Caco-2 (cell line): ENCODE measurements at regions not wholly inside any gene's neighbourhood (a gene's known extent, or its start where the extent isn't known, plus 50 kb on each side); places are given as distances from the start of the nearest gene placed in this dataset.
A peak's percentile ranks its signal among the peaks of the same experiment; 100 is the strongest.

Experiments used
- BruUV-seq: library from RNA; stranded (reverse); fragments of 400-500 nt; replicated peaks from 2 replicates; lab custom pipeline; 2021; lab: Mats Ljungman, UMichigan
- CTCF ChIA-PET: fragments of 300-600 bp; sonication (Branson Sonifier 250); formaldehyde crosslinking; loops from one replicate; lab custom pipeline; 2022; ENCODE audit warnings: antibody characterized with exemption; lab: Charles Lee
- POLR2A ChIA-PET: fragments of 300-600 bp; sonication (Branson Sonifier 250); formaldehyde crosslinking; loops from one replicate; lab custom pipeline; 2022; ENCODE audit warnings: antibody characterized with exemption; lab: Charles Lee
- DNase-seq, 2 experiments: peaks; one replicate each; pipeline versions ENCODE4 v3.0.0 to v3.0.0-alpha.2; 2020 to 2022
- H3K27me3 ChIP-seq: replicated peaks from 2 replicates; pipeline ENCODE4 v1.6.0; 2011; ENCODE audit warnings: low read length; ENCODE audit not compliant: control insufficient read depth, insufficient read depth
- H3K36me3 ChIP-seq: 2 replicates; pipeline ENCODE4 v1.5.1; 2011; ENCODE audit warnings: low read length; ENCODE audit not compliant: control insufficient read depth, insufficient read depth
- H3K4me1 ChIP-seq: fragments of 250-450 bp; sonication (Bioruptor Pico); 2 replicates; pipeline ENCODE4 v1.5.1; 2020; ENCODE audit warnings: mild to moderate bottlenecking
- H3K4me3 ChIP-seq: 2 replicates; pipeline ENCODE4 v1.5.1; 2011; ENCODE audit warnings: low read depth, mild to moderate bottlenecking, control low read depth, low read length
- H3K9me3 ChIP-seq: fragments of 250-450 bp; sonication (Bioruptor Pico); 2 replicates; pipeline ENCODE4 v1.5.1; 2020; ENCODE audit warnings: mild to moderate bottlenecking, moderate library complexity
- H3K27ac Mint-ChIP-seq: one replicate; pipeline ENCODE4 v1.8.0; 2022; ENCODE audit warnings: mixed read lengths; ENCODE audit not compliant: unreplicated experiment
- H3K27me3 Mint-ChIP-seq: one replicate; pipeline ENCODE4 v1.8.0; 2022; ENCODE audit warnings: mixed read lengths; ENCODE audit not compliant: insufficient read depth, unreplicated experiment
- H3K36me3 Mint-ChIP-seq: one replicate; pipeline ENCODE4 v1.8.0; 2022; ENCODE audit warnings: mild to moderate bottlenecking, mixed read lengths; ENCODE audit not compliant: insufficient read depth, unreplicated experiment
- H3K4me1 Mint-ChIP-seq: one replicate; pipeline ENCODE4 v1.8.0; 2022; ENCODE audit warnings: low read depth, mixed read lengths; ENCODE audit not compliant: unreplicated experiment
- H3K4me3 Mint-ChIP-seq: one replicate; pipeline ENCODE4 v1.8.0; 2022; ENCODE audit warnings: mild to moderate bottlenecking, moderate library complexity, mixed read lengths; ENCODE audit not compliant: unreplicated experiment
- H3K9me3 Mint-ChIP-seq: one replicate; pipeline ENCODE4 v1.8.0; 2022; ENCODE audit warnings: mixed read lengths; ENCODE audit not compliant: unreplicated experiment
- intact Hi-C: fragments of 100-400 bp; cut with micrococcal nuclease; formaldehyde crosslinking; loops from one replicate; pipeline ENCODE4 v1.10.0; 2022; ENCODE audit not compliant: unreplicated experiment
- TF ChIP-seq, protein P1 (sequence below), 2 experiments: fragments of 200-600 bp in 1 of 2; IDR thresholded peaks; 1 replicate in 1 of 2; 2 replicates in 1 of 2; pipeline versions ENCODE4 v1.5.1 to v1.8.0; 2011 to 2022; ENCODE audit warnings: antibody characterized with exemption in 1 of 2, control low read depth in 1 of 2, inconsistent platforms in 1 of 2, low read depth in 1 of 2, low read length in 1 of 2, mild to moderate bottlenecking in 1 of 2, moderate library complexity in 1 of 2; ENCODE audit not compliant: insufficient read depth in 1 of 2, severe bottlenecking in 1 of 2, unreplicated experiment in 1 of 2

GRCh38 chr2:60157283-60157682 lies 396.2 kb downstream of the BCL11A start:
- no peaks in the 10 kb centered on the region for H3K9me3 Mint-ChIP-seq
- intact Hi-C loops: no loop called here
- BruUV-seq: no TSS peak
- no peak overlapping the region for H3K4me3 Mint-ChIP-seq
- no peaks in the 10 kb centered on the region for H3K27me3 ChIP-seq
- CTCF ChIA-PET: no interaction called here
- POLR2A ChIA-PET: no interaction called here
- peaks cover 3% of the 10 kb centered on the region for H3K27me3 Mint-ChIP-seq
- peaks cover 5% of the 10 kb centered on the region for H3K9me3 ChIP-seq
- H3K4me1 Mint-ChIP-seq: no peaks in the 10 kb centered on the region
- DNase-seq: no peak
- no peak overlapping the region for H3K27ac Mint-ChIP-seq
- no peaks in the 10 kb centered on the region for H3K36me3 ChIP-seq
- H3K4me1 ChIP-seq: no peaks in the 10 kb centered on the region
- TF ChIP-seq, protein P1, sequence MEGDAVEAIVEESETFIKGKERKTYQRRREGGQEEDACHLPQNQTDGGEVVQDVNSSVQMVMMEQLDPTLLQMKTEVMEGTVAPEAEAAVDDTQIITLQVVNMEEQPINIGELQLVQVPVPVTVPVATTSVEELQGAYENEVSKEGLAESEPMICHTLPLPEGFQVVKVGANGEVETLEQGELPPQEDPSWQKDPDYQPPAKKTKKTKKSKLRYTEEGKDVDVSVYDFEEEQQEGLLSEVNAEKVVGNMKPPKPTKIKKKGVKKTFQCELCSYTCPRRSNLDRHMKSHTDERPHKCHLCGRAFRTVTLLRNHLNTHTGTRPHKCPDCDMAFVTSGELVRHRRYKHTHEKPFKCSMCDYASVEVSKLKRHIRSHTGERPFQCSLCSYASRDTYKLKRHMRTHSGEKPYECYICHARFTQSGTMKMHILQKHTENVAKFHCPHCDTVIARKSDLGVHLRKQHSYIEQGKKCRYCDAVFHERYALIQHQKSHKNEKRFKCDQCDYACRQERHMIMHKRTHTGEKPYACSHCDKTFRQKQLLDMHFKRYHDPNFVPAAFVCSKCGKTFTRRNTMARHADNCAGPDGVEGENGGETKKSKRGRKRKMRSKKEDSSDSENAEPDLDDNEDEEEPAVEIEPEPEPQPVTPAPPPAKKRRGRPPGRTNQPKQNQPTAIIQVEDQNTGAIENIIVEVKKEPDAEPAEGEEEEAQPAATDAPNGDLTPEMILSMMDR (IDR thresholded peaks at IDR 0.05; ENCODE audit: insufficient read depth in 1 of 2, low read depth in 1 of 2, low read length in 1 of 2, severe bottlenecking in 1 of 2, unreplicated experiment in 1 of 2): no peak
- no peaks in the 10 kb centered on the region for H3K36me3 Mint-ChIP-seq
- H3K4me3 ChIP-seq: no peak overlapping the region

DNA sequence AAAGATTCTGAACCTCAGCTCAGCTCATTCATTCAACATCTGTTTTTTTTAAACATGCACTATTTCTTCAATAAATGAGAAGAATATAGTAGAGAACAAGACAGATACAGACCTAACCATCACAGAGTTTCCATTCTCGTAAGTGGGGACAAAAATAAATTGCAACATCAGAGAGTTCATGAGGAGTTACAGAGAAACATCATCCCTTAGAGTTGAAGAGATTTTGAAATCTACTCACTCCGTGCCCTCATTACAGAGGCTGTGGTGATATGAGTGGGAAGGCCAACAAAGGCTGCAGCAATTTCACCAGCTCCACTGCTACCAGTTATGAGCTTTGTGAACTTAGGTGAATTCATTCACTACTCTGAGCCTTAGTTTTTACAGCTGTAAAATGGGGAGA lies 399.3 kb downstream of the BCL11A start:
- no peak for DNase-seq
- no peaks in the 10 kb centered on the region for H3K36me3 Mint-ChIP-seq
- Histone ChIP-seq H3K36me3 (no peaks in the 10 kb centered on the region), H3K4me1 (no peaks in the 10 kb centered on the region), H3K9me3 (peaks cover 8% of the 10 kb centered on the region), H3K27me3 (no peaks in the 10 kb centered on the region), H3K4me3 (no peak overlapping the region)
- H3K4me1 Mint-ChIP-seq: no peaks in the 10 kb centered on the region
- H3K27ac Mint-ChIP-seq: no peak overlapping the region
- no peak overlapping the region for H3K4me3 Mint-ChIP-seq
- H3K9me3 Mint-ChIP-seq: no peaks in the 10 kb centered on the region
- no TSS peak for BruUV-seq
- POLR2A ChIA-PET: no interaction called here
- TF ChIP-seq, protein P1 (IDR thresholded peaks at IDR 0.05; ENCODE audit: insufficient read depth in 1 of 2, low read depth in 1 of 2, low read length in 1 of 2, severe bottlenecking in 1 of 2, unreplicated experiment in 1 of 2): no peak
- CTCF ChIA-PET: no interaction called here
- H3K27me3 Mint-ChIP-seq: no peaks in the 10 kb centered on the region
- intact Hi-C loops: no loop called here

- Mint-ChIP-seq H3K4me1 (no peaks in the 10 kb centered on the region), H3K36me3 (no peaks in the 10 kb centered on the region), H3K27ac (no peak overlapping the region), H3K9me3 (no peaks in the 10 kb centered on the region), H3K4me3 (no peak overlapping the region), H3K27me3 (no peaks in the 10 kb centered on the region)
- peaks cover 8% of the 10 kb centered on the region for H3K9me3 ChIP-seq
- ChIA-PET POLR2A (no interaction called here), CTCF (interaction anchor here (0.7 to 1.7 kb wide), 2 partner anchors 430 to 553 kb away, joined by 3 to 5 read pairs; no protein-coding TSS in a partner anchor)
- no peak overlapping the region for H3K4me3 ChIP-seq
- H3K27me3 ChIP-seq: no peaks in the 10 kb centered on the region
- H3K36me3 ChIP-seq: no peaks in the 10 kb centered on the region
- no TSS peak for BruUV-seq
- intact Hi-C loops: loop anchor here (1.0 kb wide), 1 partner anchor 150 kb away; no protein-coding TSS in a partner anchor
- no peaks in the 10 kb centered on the region for H3K4me1 ChIP-seq
- TF ChIP-seq, protein P1 (IDR thresholded peaks at IDR 0.05; ENCODE audit: insufficient read depth in 1 of 2, low read depth in 1 of 2, low read length in 1 of 2, severe bottlenecking in 1 of 2, unreplicated experiment in 1 of 2): peak; percentile 80 to 90
- peak in 1 of 2 experiments; percentile 45 for DNase-seq
Measured at GRCh38 chr2:60152226-60152833, 401.1 kb downstream of the BCL11A start.
